HG03139 (cell line): ENCODE measurements at regions not wholly inside any gene's neighbourhood (a gene's known extent, or its start where the extent isn't known, plus 50 kb on each side); places are given as distances from the start of the nearest gene placed in this dataset.

Experiments used
- ATAC-seq: cut with Tn5 transposase; IDR thresholded peaks from one replicate; pipeline ENCODE4 v1.9.1; 2021; ENCODE audit not compliant: unreplicated experiment

- ATAC-seq = no peak
These were observed 530.3 kb downstream of the EPHA5 start for GRCh38 chr4:65139998-65140397.

GRCh38 chr4:65126200-65126599 lies 544.1 kb downstream of the EPHA5 start:
- ATAC-seq = no peak

- no peak for ATAC-seq
These were observed 550.0 kb downstream of the EPHA5 start for GRCh38 chr4:65120287-65120686.

GRCh38 chr4:65102419-65102818 lies 567.9 kb downstream of the EPHA5 start:
- ATAC-seq = no peak

- no peak for ATAC-seq
These were observed 573.7 kb downstream of the EPHA5 start for GRCh38 chr4:65096630-65097029.

- ATAC-seq = no peak
These were observed 580.6 kb downstream of the EPHA5 start for GRCh38 chr4:65089666-65090065.

- ATAC-seq = no peak
These were observed 587.2 kb downstream of the EPHA5 start for GRCh38 chr4:65083076-65083475.

- ATAC-seq = no peak
These were observed 598.7 kb downstream of the EPHA5 start for GRCh38 chr4:65071564-65071963.

- no peak for ATAC-seq
These were observed 601.1 kb downstream of the EPHA5 start for GRCh38 chr4:65069177-65069576.

- ATAC-seq = no peak
These were observed 604.2 kb downstream of the EPHA5 start for GRCh38 chr4:65066106-65066505.

- ATAC-seq = no peak
These were observed 606.7 kb downstream of the EPHA5 start for GRCh38 chr4:65063601-65064000.

- no peak for ATAC-seq
These were observed 619.5 kb downstream of the EPHA5 start for GRCh38 chr4:65050786-65051185.

GRCh38 chr4:65046192-65047133 lies 623.8 kb downstream of the EPHA5 start:
- ATAC-seq = no peak

GRCh38 chr4:65033899-65034298 lies 624.6 kb upstream of the TECRL start:
- ATAC-seq = no peak

- ATAC-seq = no peak
These were observed 619.3 kb upstream of the TECRL start for GRCh38 chr4:65028592-65028991.

GRCh38 chr4:65023883-65024670 lies 614.8 kb upstream of the TECRL start:
- no peak for ATAC-seq

- no peak for ATAC-seq
These were observed 613.8 kb upstream of the TECRL start for GRCh38 chr4:65023081-65023480.

- ATAC-seq = no peak
These were observed 612.5 kb upstream of the TECRL start for GRCh38 chr4:65021737-65022136.

- ATAC-seq = no peak
These were observed 611.9 kb upstream of the TECRL start for GRCh38 chr4:65021149-65021548.

GRCh38 chr4:65019775-65020174 lies 610.5 kb upstream of the TECRL start:
- no peak for ATAC-seq

GRCh38 chr4:65018313-65018712 lies 609.1 kb upstream of the TECRL start:
- no peak for ATAC-seq

GRCh38 chr4:65014078-65014477 lies 604.8 kb upstream of the TECRL start:
- ATAC-seq = no peak
